RWPE1 (cell line): ENCODE measurements at regions not wholly inside any gene's neighbourhood (a gene's known extent, or its start where the extent isn't known, plus 50 kb on each side); places are given as distances from the start of the nearest gene placed in this dataset.

Experiments used
- CTCF ChIA-PET: fragments of 350-600 bp; sonication (Branson Sonifier 250); formaldehyde crosslinking; extraction: SDS; loops from one replicate; lab custom pipeline; 2021; lab: Yijun Ruan, JAX
- POLR2A ChIA-PET: fragments of 400-600 bp; formaldehyde crosslinking; extraction: SDS; loops from one replicate; lab custom pipeline; 2020; ENCODE audit warnings: antibody characterized with exemption; ENCODE audit not compliant: low non-redundant PET; lab: Yijun Ruan, JAX
- DNase-seq: peaks from one replicate; pipeline ENCODE4 v3.0.0; 2012; ENCODE audit warnings: low spot score
- H3K27ac ChIP-seq: fragments of 450-650 bp; 2 replicates; pipeline ENCODE4 v1.5.1; 2017
- CTCF ChIP-seq: fragments of 450-650 bp; conservative IDR thresholded peaks from 2 replicates; pipeline ENCODE4 v1.5.1; 2017; ENCODE audit warnings: low read depth, mild to moderate bottlenecking

DNA sequence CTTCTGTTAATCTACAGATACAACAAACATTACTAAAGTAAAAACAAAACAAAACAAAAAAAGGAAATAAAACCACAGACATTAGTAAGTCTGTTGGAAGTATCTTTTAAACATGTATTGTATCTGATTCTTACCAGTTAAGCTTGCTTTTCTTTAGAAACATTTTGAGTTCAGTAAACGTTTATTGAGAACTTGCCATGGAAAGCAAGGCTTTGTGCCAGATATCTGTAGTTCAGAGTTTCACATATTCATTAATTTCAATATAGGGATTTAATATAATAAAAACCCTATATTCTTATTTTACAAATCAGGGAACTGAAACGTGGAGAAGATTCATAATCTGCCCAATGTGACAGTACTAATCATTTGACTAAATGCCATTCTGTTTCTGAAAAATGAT lies 1101.0 kb upstream of the GYPC start:
- ChIA-PET CTCF (interaction anchor here (1.0 kb wide), 1 partner anchor 32 kb away, joined by 4 read pairs; no protein-coding TSS in a partner anchor), POLR2A (no interaction called here)
- DNase-seq, result no peak
- H3K27ac ChIP-seq, result no peak overlapping the region
- TF ChIP-seq CTCF, result no peak

GRCh38 chr2:125559186-125559585 lies 1096.8 kb upstream of the GYPC start:
- DNase-seq, result no peak
- H3K27ac ChIP-seq, result no peak overlapping the region
- no peak for TF ChIP-seq CTCF
- POLR2A ChIA-PET, result no interaction called here
- CTCF ChIA-PET, result no interaction called here

DNA sequence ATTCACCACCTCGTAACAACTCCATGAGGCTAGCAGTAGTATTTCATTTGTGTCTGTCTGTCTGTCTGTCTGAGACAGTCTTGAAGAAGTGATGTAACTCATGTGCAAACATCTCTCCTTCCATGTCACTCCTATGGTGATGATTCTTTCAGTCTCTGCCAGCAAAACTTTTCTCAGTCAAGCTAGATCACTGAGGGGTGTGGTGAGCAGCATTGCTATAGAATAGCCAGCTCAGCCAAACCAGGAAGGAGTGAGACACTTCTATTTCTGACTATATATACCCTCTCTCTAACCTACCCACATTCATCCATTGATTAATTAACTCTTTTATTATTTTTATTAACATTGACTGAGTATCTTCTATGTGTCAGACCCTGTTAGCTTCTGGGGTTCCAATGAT lies 1095.1 kb upstream of the GYPC start:
- H3K27ac ChIP-seq, result no peak overlapping the region
- no peak for DNase-seq
- CTCF ChIA-PET, result interaction anchor here (0.6 kb wide), 1 partner anchor 186 kb away, joined by 4 read pairs; no protein-coding TSS in a partner anchor
- POLR2A ChIA-PET, result no interaction called here
- no peak for TF ChIP-seq CTCF

DNA sequence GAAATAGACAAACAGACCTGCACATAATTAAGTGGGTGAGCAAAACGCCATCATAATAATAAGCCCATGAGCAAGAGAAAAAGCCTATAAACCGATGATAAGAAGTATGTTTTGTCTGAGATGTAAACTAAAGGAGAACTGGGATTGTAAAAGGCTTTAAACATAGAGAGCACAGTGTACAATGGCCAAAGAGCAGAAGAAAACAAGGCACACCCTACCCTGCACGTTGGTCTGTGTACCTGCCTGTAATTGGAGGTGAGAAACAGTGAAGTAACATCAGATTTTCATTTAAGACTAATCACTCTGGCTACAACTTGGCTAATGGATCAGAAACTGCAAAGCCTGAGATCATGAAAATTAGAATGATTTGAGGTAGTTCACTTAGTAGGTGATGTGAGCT lies 1094.7 kb upstream of the GYPC start:
- TF ChIP-seq CTCF, result no peak
- CTCF ChIA-PET, result interaction anchor here (0.6 kb wide), 1 partner anchor 847 kb away, joined by 6 read pairs; no protein-coding TSS in a partner anchor
- no peak overlapping the region for H3K27ac ChIP-seq
- POLR2A ChIA-PET, result no interaction called here
- no peak for DNase-seq

DNA sequence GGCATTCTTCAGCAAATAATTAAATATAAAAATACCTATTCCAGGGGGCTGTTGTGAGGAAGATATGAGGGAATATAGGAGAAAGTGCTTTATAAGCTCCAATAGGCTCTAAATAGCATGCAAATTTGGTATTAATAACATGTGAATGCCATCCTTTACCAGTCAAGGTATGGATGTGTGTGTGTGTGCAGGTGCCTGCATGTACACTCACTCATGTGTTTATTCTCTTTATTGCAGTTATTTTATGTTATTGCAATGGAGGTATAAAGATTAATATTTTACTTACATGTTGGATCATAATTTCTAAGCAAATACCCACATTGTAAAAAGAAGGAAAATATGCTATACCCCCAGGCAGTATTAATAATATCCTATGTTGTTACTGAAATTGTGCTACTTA lies 1093.0 kb upstream of the GYPC start:
- ChIA-PET CTCF (interaction anchor here (0.7 kb wide), 1 partner anchor 619 kb away, joined by 6 read pairs; no protein-coding TSS in a partner anchor), POLR2A (no interaction called here)
- no peak for DNase-seq

GRCh38 chr2:125564471-125564870 lies 1091.5 kb upstream of the GYPC start:
- TF ChIP-seq CTCF, result no peak
- CTCF ChIA-PET, result no interaction called here
- POLR2A ChIA-PET, result no interaction called here
- H3K27ac ChIP-seq, result no peak overlapping the region
- DNase-seq, result no peak

More for the DNA sequence above, 1093.0 kb upstream of the GYPC start:
- TF ChIP-seq CTCF, result no peak
- H3K27ac ChIP-seq, result no peak overlapping the region
